GM12878 (cell line): ENCODE measurements at regions not wholly inside any gene's neighbourhood (a gene's known extent, or its start where the extent isn't known, plus 50 kb on each side); places are given as distances from the start of the nearest gene placed in this dataset.

Experiments
- ATAC-seq: fragments of 200-7000 bp; cut with Tn5 transposase; 3 replicates; pipeline ENCODE4 v1.9.1; 2020; ENCODE audit warnings: mild to moderate bottlenecking, moderate library complexity
- BruUV-seq: library from RNA; stranded (reverse); fragments of 400-500 nt; replicated peaks from 2 replicates; lab custom pipeline; 2021; lab: Mats Ljungman, UMichigan
- CTCF ChIA-PET: fragments of 300-600 bp; sonication (Branson Sonifier 250); formaldehyde crosslinking; extraction: SDS; loops from one replicate; lab custom pipeline; 2021; ENCODE audit warnings: inconsistent platforms; lab: Yijun Ruan, JAX
- POLR2A ChIA-PET: fragments of 350-600 bp; formaldehyde crosslinking; extraction: SDS; loops from one replicate; lab custom pipeline; 2021; ENCODE audit warnings: inconsistent platforms; lab: Charles Lee
- RAD21 ChIA-PET: fragments of 300-600 bp; sonication (Branson Sonifier 250); formaldehyde crosslinking; loops from one replicate; lab custom pipeline; 2023; ENCODE audit warnings: antibody characterized with exemption; ENCODE audit not compliant: unreplicated experiment; lab: Charles Lee
- SMC1A ChIA-PET: fragments of 300-600 bp; sonication (Branson Sonifier 250); formaldehyde crosslinking; loops from one replicate; lab custom pipeline; 2023; ENCODE audit not compliant: unreplicated experiment, uncharacterized antibody; lab: Charles Lee
- DNase-seq: peaks from one replicate; pipeline ENCODE4 v3.0.0-alpha.2; 2011; ENCODE audit warnings: low read depth, low spot score
- FAIRE-seq: peaks from 3 replicates; lab custom pipeline; 2011; peaks lifted over from hg19 to GRCh38; lab: Jason Lieb, UNC
- H2AFZ ChIP-seq: 2 replicates; pipeline ENCODE4 v1.6.0; 2011; ENCODE audit warnings: low read depth, low read length, control low read depth; ENCODE audit not compliant: control insufficient read depth
- H3K27ac ChIP-seq: 2 replicates; pipeline ENCODE4 v1.5.1; 2011; ENCODE audit warnings: control low read depth; ENCODE audit not compliant: control insufficient read depth, insufficient read depth
- H3K27me3 ChIP-seq, 2 experiments: replicated peaks in 1 of 2; 2 replicates each; pipeline versions ENCODE4 v1.6.0 to v1.6.1; 2011; ENCODE audit warnings: low read length in 1 of 2; ENCODE audit not compliant: control insufficient read depth in 2 of 2, insufficient read depth in 2 of 2
- H3K36me3 ChIP-seq, 2 experiments: 2 replicates each; pipeline ENCODE4 v1.5.1; 2011; ENCODE audit warnings: low read length in 1 of 2; ENCODE audit not compliant: control insufficient read depth in 2 of 2, insufficient read depth in 2 of 2
- H3K4me1 ChIP-seq: 2 replicates; pipeline ENCODE4 v1.6.1; 2011; ENCODE audit warnings: mild to moderate bottlenecking, low read length, moderate library complexity, mixed read lengths; ENCODE audit not compliant: control insufficient read depth, insufficient read depth
- H3K4me2 ChIP-seq: 2 replicates; pipeline ENCODE4 v1.6.0; 2011; ENCODE audit warnings: control low read depth; ENCODE audit not compliant: control insufficient read depth, insufficient read depth
- H3K4me3 ChIP-seq: fragments of 200-600 bp; sonication (generic); 2 replicates; pipeline ENCODE4 v1.5.1; 2016
- H3K79me2 ChIP-seq: 2 replicates; pipeline ENCODE4 v1.6.0; 2011; ENCODE audit warnings: low read length; ENCODE audit not compliant: control insufficient read depth, insufficient read depth
- H3K9ac ChIP-seq: 2 replicates; pipeline ENCODE4 v1.8.0; 2011; ENCODE audit warnings: low read length, control low read depth, mixed read lengths; ENCODE audit not compliant: control insufficient read depth, insufficient read depth
- H3K9me3 ChIP-seq: replicated peaks from 3 replicates; pipeline ENCODE4 v1.5.1; 2011; ENCODE audit warnings: mild to moderate bottlenecking, low read length; ENCODE audit not compliant: control insufficient read depth, insufficient read depth
- H4K20me1 ChIP-seq: 2 replicates; pipeline ENCODE4 v1.6.0; 2011; ENCODE audit not compliant: control insufficient read depth, insufficient read depth
- ATF7 ChIP-seq: fragments of 450-650 bp; IDR thresholded peaks from 2 replicates; pipeline ENCODE4 v1.6.1; 2016; ENCODE audit warnings: low read depth, mild to moderate bottlenecking
- EP300 ChIP-seq, 2 experiments: fragments of 150-350 bp in 1 of 2; IDR thresholded peaks; 2 replicates each; pipeline ENCODE4 v1.6.1; 2011 to 2012; ENCODE audit warnings: low read depth in 2 of 2, low read length in 2 of 2, borderline replicate concordance in 1 of 2, improper control_type of control experiment in 1 of 2, inconsistent platforms in 1 of 2; ENCODE audit not compliant: control insufficient read depth in 1 of 2
- FOXM1 ChIP-seq: IDR thresholded peaks from 2 replicates; pipeline ENCODE4 v1.6.1; 2012; ENCODE audit warnings: low read depth, mild to moderate bottlenecking, inconsistent platforms, low read length, moderate library complexity
- IKZF1 ChIP-seq: fragments of 450-650 bp; conservative IDR thresholded peaks from 2 replicates; pipeline ENCODE4 v1.6.1; 2017; ENCODE audit warnings: antibody characterized with exemption, mild to moderate bottlenecking
- KAT2A ChIP-seq: conservative IDR thresholded peaks from 2 replicates; pipeline ENCODE4 v1.6.1; 2011; ENCODE audit warnings: low read depth, low read length; ENCODE audit not compliant: control insufficient read depth
- MTA3 ChIP-seq: IDR thresholded peaks from 2 replicates; pipeline ENCODE4 v1.6.1; 2012; ENCODE audit warnings: low read length, inconsistent platforms, borderline replicate concordance
- NBN ChIP-seq: fragments of 450-650 bp; IDR thresholded peaks from 2 replicates; pipeline ENCODE4 v1.6.1; 2016
- NRF1 ChIP-seq: conservative IDR thresholded peaks from 2 replicates; pipeline ENCODE4 v1.6.1; 2011; ENCODE audit warnings: mild to moderate bottlenecking, low read depth, low read length, improper control_type of control experiment
- POLR2A ChIP-seq: IDR thresholded peaks from 2 replicates; pipeline ENCODE4 v1.6.1; 2011; ENCODE audit warnings: low read depth, mild to moderate bottlenecking, low read length
- YBX1 ChIP-seq: fragments of 450-650 bp; IDR thresholded peaks from 2 replicates; pipeline ENCODE4 v1.6.1; 2016; ENCODE audit warnings: antibody characterized with exemption
- ZSCAN29 ChIP-seq: fragments of 450-650 bp; IDR thresholded peaks from 2 replicates; pipeline ENCODE4 v1.6.1; 2017; ENCODE audit warnings: mild to moderate bottlenecking, moderate library complexity
- WGBS: methylation state at CpG from one replicate; pipeline ENCODE4 v1.1.6; 2016; ENCODE audit warnings: low lambda C conversion rate; ENCODE audit not compliant: insufficient replicate concordance, insufficient coverage; ENCODE audit errors: missing lambda C conversion rate; 5-methylcytosine and 5-hydroxymethylcytosine counted together
- in situ Hi-C: fragments of 300-500 bp; cut with MboI; formaldehyde crosslinking; loops from 9 replicates; pipeline ENCODE4 v1.14.3; 2018; ENCODE audit warnings: mixed read lengths
- intact Hi-C: fragments of 100-400 bp; cut with micrococcal nuclease; formaldehyde crosslinking; loops from one replicate; pipeline ENCODE4 v1.14.2; 2022; ENCODE audit not compliant: unreplicated experiment
- TF ChIP-seq, protein P1 (sequence below): IDR thresholded peaks from 2 replicates; pipeline ENCODE4 v1.6.1; 2012; ENCODE audit warnings: low read depth, low read length, improper control_type of control experiment
- TF ChIP-seq, protein P2 (sequence below): fragments of 450-650 bp; IDR thresholded peaks from 2 replicates; pipeline ENCODE4 v1.6.1; 2017; ENCODE audit warnings: low read depth, mild to moderate bottlenecking, moderate library complexity

DNA sequence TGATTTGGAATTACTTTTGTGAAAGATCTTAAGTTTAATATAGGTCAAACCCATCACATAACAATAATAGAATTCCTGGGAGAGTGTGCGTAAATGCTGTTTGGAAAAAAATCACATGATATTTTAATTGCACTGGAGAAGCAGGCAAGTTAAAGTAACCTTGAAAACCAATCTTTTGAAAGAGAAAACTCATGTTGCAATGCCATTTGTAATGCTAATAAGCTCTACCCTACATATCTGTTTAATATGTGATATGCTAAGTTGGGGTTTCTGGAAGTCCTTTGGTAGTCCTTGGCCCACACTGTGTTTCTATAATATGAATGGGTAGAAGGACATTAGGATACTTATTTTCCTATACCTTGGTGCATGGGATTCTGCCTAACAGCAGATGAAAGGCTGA, 370.4 kb downstream of the DDX10 start:
- intact Hi-C loops: no loop called here
- H3K9me3 ChIP-seq: no peaks in the 10 kb centered on the region
- no peak overlapping the region for H3K4me3 ChIP-seq
- BruUV-seq: no TSS peak
- ChIA-PET RAD21 (no interaction called here), SMC1A (no interaction called here)
- H3K4me2 ChIP-seq: no peak overlapping the region
- no peak overlapping the region for H3K27ac ChIP-seq
- FAIRE-seq: no peak
- no peaks in the 10 kb centered on the region for H3K36me3 ChIP-seq
- H3K79me2 ChIP-seq: no peaks in the 10 kb centered on the region
- 94% methylated on average over 1 of the region's 1 CpG for WGBS
- H3K4me1 ChIP-seq: no peaks in the 10 kb centered on the region
- TF ChIP-seq, protein P1, sequence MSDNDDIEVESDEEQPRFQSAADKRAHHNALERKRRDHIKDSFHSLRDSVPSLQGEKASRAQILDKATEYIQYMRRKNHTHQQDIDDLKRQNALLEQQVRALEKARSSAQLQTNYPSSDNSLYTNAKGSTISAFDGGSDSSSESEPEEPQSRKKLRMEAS: no peak
- no peak for TF ChIP-seq ZSCAN29
- no peak for TF ChIP-seq FOXM1
- no peak for TF ChIP-seq IKZF1
- TF ChIP-seq NRF1: no peak
- TF ChIP-seq EP300 (IDR thresholded peaks at IDR 0.05; ENCODE audit: borderline replicate concordance in 1 of 2, control insufficient read depth in 1 of 2, low read depth in 2 of 2, low read length in 2 of 2): no peak
- TF ChIP-seq YBX1: no peak
- no peak for TF ChIP-seq NBN
- no peak for TF ChIP-seq ATF7
- TF ChIP-seq, protein P2, sequence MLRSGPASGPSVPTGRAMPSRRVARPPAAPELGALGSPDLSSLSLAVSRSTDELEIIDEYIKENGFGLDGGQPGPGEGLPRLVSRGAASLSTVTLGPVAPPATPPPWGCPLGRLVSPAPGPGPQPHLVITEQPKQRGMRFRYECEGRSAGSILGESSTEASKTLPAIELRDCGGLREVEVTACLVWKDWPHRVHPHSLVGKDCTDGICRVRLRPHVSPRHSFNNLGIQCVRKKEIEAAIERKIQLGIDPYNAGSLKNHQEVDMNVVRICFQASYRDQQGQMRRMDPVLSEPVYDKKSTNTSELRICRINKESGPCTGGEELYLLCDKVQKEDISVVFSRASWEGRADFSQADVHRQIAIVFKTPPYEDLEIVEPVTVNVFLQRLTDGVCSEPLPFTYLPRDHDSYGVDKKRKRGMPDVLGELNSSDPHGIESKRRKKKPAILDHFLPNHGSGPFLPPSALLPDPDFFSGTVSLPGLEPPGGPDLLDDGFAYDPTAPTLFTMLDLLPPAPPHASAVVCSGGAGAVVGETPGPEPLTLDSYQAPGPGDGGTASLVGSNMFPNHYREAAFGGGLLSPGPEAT: no peak
- TF ChIP-seq KAT2A: no peak
- no peak for TF ChIP-seq POLR2A
- no peak for TF ChIP-seq MTA3
- TF ChIP-seq, all 136 proteins: peak for 0
- no peak overlapping the region for H3K9ac ChIP-seq
- no peak for ATAC-seq
- in situ Hi-C loops: no loop called here
- H2AFZ ChIP-seq: no peak overlapping the region
- ChIA-PET CTCF (no interaction called here), POLR2A (no interaction called here)
- no peaks in the 10 kb centered on the region for H4K20me1 ChIP-seq
- H3K27me3 ChIP-seq: no peaks in the 10 kb centered on the region; a peak in 2 of 4 replicates
- no peak for DNase-seq
